ENCODE measurements at regions not wholly inside any gene's neighbourhood (a gene's known extent, or its start where the extent isn't known, plus 50 kb on each side); places are given as distances from the start of the nearest gene placed in this dataset.

DNA sequence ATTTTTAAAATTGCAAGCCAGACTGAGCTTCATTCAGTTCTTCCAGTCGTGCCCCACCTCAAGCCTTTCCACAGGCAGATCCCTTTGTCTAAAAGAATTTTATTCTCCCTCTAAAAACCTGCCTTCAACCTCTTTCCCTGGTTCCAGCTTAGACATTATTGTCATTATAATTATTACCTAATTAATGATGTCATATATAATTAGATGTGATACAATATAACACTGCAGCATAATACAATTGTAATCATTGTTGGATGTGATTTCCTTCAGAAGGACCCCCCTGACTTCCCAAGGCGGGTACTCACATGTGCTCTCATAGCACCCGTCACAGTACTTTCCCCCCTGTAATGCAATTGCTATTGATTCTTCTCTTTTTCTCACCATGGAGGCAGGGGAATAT, 88.6 kb downstream of the GPAM start:
- TF ChIP-seq, protein P1, sequence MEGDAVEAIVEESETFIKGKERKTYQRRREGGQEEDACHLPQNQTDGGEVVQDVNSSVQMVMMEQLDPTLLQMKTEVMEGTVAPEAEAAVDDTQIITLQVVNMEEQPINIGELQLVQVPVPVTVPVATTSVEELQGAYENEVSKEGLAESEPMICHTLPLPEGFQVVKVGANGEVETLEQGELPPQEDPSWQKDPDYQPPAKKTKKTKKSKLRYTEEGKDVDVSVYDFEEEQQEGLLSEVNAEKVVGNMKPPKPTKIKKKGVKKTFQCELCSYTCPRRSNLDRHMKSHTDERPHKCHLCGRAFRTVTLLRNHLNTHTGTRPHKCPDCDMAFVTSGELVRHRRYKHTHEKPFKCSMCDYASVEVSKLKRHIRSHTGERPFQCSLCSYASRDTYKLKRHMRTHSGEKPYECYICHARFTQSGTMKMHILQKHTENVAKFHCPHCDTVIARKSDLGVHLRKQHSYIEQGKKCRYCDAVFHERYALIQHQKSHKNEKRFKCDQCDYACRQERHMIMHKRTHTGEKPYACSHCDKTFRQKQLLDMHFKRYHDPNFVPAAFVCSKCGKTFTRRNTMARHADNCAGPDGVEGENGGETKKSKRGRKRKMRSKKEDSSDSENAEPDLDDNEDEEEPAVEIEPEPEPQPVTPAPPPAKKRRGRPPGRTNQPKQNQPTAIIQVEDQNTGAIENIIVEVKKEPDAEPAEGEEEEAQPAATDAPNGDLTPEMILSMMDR (IDR thresholded peaks at IDR 0.05; ENCODE audit: extremely low read depth in 1 of 2, insufficient read depth in 1 of 2, low read depth in 1 of 2, low read length in 2 of 2): no peak
- TF ChIP-seq, protein P2, sequence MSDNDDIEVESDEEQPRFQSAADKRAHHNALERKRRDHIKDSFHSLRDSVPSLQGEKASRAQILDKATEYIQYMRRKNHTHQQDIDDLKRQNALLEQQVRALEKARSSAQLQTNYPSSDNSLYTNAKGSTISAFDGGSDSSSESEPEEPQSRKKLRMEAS (IDR thresholded peaks at IDR 0.05; ENCODE audit: insufficient read depth, insufficient read length): no peak
- TF ChIP-seq POLR2A (IDR thresholded peaks at IDR 0.05; ENCODE audit: low read depth, low read length): no peak
- no peak for TF ChIP-seq POLR2AphosphoS5 (IDR thresholded peaks at IDR 0.05; ENCODE audit: insufficient read depth, low read depth, low read length)
- no peak for TF ChIP-seq EZH2 (IDR thresholded peaks at IDR 0.05; ENCODE audit: borderline replicate concordance, low read depth, low read length, severe bottlenecking)
- no peak for TF ChIP-seq JUN (IDR thresholded peaks at IDR 0.05; ENCODE audit: borderline replicate concordance, insufficient read depth, insufficient read length, low read depth)
- TF ChIP-seq FOS (IDR thresholded peaks at IDR 0.05; ENCODE audit: borderline replicate concordance, insufficient read depth, low read length): no peak
- TF ChIP-seq GATA2 (IDR thresholded peaks at IDR 0.05; ENCODE audit: insufficient read depth, insufficient read length, low read depth, low read length): no peak

Measured in endothelial cell of umbilical vein (primary cell).